ENCODE measurements at regions not wholly inside any gene's neighbourhood (a gene's known extent, or its start where the extent isn't known, plus 50 kb on each side); places are given as distances from the start of the nearest gene placed in this dataset.

- peaks cover 0 to 5% (median 4%) of the 10 kb centered on the region in 5 donors for H3K36me3 Mint-ChIP-seq
- H3K27ac ChIP-seq (ENCODE audit: low read depth, low read length): no peak overlapping the region
- POLR2A ChIA-PET: no interaction called here
- no peaks in the 10 kb centered on the region for H3K4me1 Mint-ChIP-seq
- no peaks in the 10 kb centered on the region for H3K9me3 ChIP-seq (ENCODE audit: control insufficient read depth in 2 of 3, low read length in 3 of 3)
- DNase-seq: no peak
- H3K27ac Mint-ChIP-seq: no peak overlapping the region
- ATAC-seq: no peak
- no peaks in the 10 kb centered on the region for H3K4me1 ChIP-seq (ENCODE audit: control insufficient read depth in 2 of 2, insufficient read depth in 2 of 2, low read length in 2 of 2)
- no peaks in the 10 kb centered on the region for H3K27me3 ChIP-seq (ENCODE audit: control insufficient read depth in 2 of 2, insufficient read depth in 2 of 2, low read length in 2 of 2)
- intact Hi-C loops (cut with micrococcal nuclease): no loop called here
- H3K27me3 Mint-ChIP-seq: peaks cover 0 to 14% (median 4%) of the 10 kb centered on the region in 5 donors
- no peak overlapping the region for H3K4me3 ChIP-seq (ENCODE audit: low read length)
- no peaks in the 10 kb centered on the region for H3K36me3 ChIP-seq (ENCODE audit: control insufficient read depth in 2 of 3, insufficient read depth in 3 of 3, low read length in 3 of 3)
- no peak overlapping the region for H3K4me3 Mint-ChIP-seq
- peaks cover 0 to 14% (median 7%) of the 10 kb centered on the region in 11 donors for H3K9me3 Mint-ChIP-seq
- CTCF ChIA-PET: no interaction called here
These were observed 174.9 kb upstream of the TRIM24 start for GRCh38 chr7:138285129-138285528.

GRCh38 chr7:138286846-138287245, 173.2 kb upstream of the TRIM24 start:
- Mint-ChIP-seq H3K27me3 (peaks cover 0 to 14% (median 4%) of the 10 kb centered on the region in 5 donors), H3K4me3 (no peak overlapping the region), H3K9me3 (peaks cover 3 to 23% (median 8%) of the 10 kb centered on the region in 11 donors), H3K36me3 (peaks cover 0 to 8% (median 4%) of the 10 kb centered on the region in 5 donors), H3K4me1 (no peaks in the 10 kb centered on the region), H3K27ac (no peak overlapping the region)
- ATAC-seq: no peak
- Histone ChIP-seq H3K36me3 (ENCODE audit: control insufficient read depth in 2 of 3, insufficient read depth in 3 of 3, low read length in 3 of 3) (no peaks in the 10 kb centered on the region), H3K4me1 (ENCODE audit: control insufficient read depth in 2 of 2, insufficient read depth in 2 of 2, low read length in 2 of 2) (no peaks in the 10 kb centered on the region), H3K27ac (ENCODE audit: low read depth, low read length) (no peak overlapping the region), H3K27me3 (ENCODE audit: control insufficient read depth in 2 of 2, insufficient read depth in 2 of 2, low read length in 2 of 2) (no peaks in the 10 kb centered on the region), H3K4me3 (ENCODE audit: low read length) (no peak overlapping the region), H3K9me3 (ENCODE audit: control insufficient read depth in 2 of 3, low read length in 3 of 3) (no peaks in the 10 kb centered on the region)
- no peak for DNase-seq
- intact Hi-C loops (cut with micrococcal nuclease): no loop called here
- POLR2A ChIA-PET: no interaction called here
- CTCF ChIA-PET: no interaction called here

GRCh38 chr7:138287549-138287948, 172.5 kb upstream of the TRIM24 start:
- DNase-seq (no peak), ATAC-seq (no peak)
- no peaks in the 10 kb centered on the region for H3K9me3 ChIP-seq (ENCODE audit: control insufficient read depth in 2 of 3, low read length in 3 of 3)
- intact Hi-C loops (cut with micrococcal nuclease): no loop called here
- H3K27ac Mint-ChIP-seq: no peak overlapping the region
- no peaks in the 10 kb centered on the region for H3K4me1 Mint-ChIP-seq
- peaks cover 0 to 14% (median under 1%) of the 10 kb centered on the region in 5 donors for H3K27me3 Mint-ChIP-seq
- peaks cover 0 to 8% (median 4%) of the 10 kb centered on the region in 5 donors for H3K36me3 Mint-ChIP-seq
- ChIA-PET POLR2A (interaction anchor here (0.6 kb wide), 1 partner anchor 303 kb away, joined by 3 read pairs; no protein-coding TSS in a partner anchor), CTCF (no interaction called here)
- no peaks in the 10 kb centered on the region for H3K4me1 ChIP-seq (ENCODE audit: control insufficient read depth in 2 of 2, insufficient read depth in 2 of 2, low read length in 2 of 2)
- H3K4me3 ChIP-seq (ENCODE audit: low read length): no peak overlapping the region
- no peak overlapping the region for H3K4me3 Mint-ChIP-seq
- H3K9me3 Mint-ChIP-seq: peaks cover 3 to 27% (median 8%) of the 10 kb centered on the region in 11 donors
- H3K27ac ChIP-seq (ENCODE audit: low read depth, low read length): no peak overlapping the region
- H3K27me3 ChIP-seq (ENCODE audit: control insufficient read depth in 2 of 2, insufficient read depth in 2 of 2, low read length in 2 of 2): no peaks in the 10 kb centered on the region
- H3K36me3 ChIP-seq (ENCODE audit: control insufficient read depth in 2 of 3, insufficient read depth in 3 of 3, low read length in 3 of 3): no peaks in the 10 kb centered on the region

GRCh38 chr7:138289082-138289481, 171.0 kb upstream of the TRIM24 start:
- Mint-ChIP-seq H3K36me3 (peaks cover 0 to 8% (median 4%) of the 10 kb centered on the region in 5 donors), H3K27ac (no peak overlapping the region), H3K4me3 (no peak overlapping the region), H3K27me3 (peaks cover 0 to 14% (median 5%) of the 10 kb centered on the region in 5 donors), H3K9me3 (peaks cover 3 to 27% (median 8%) of the 10 kb centered on the region in 11 donors), H3K4me1 (no peaks in the 10 kb centered on the region)
- Histone ChIP-seq H3K9me3 (ENCODE audit: control insufficient read depth in 2 of 3, low read length in 3 of 3) (no peaks in the 10 kb centered on the region), H3K36me3 (ENCODE audit: control insufficient read depth in 2 of 3, insufficient read depth in 3 of 3, low read length in 3 of 3) (no peaks in the 10 kb centered on the region), H3K27me3 (ENCODE audit: control insufficient read depth in 2 of 2, insufficient read depth in 2 of 2, low read length in 2 of 2) (no peaks in the 10 kb centered on the region), H3K4me3 (ENCODE audit: low read length) (no peak overlapping the region), H3K27ac (ENCODE audit: low read depth, low read length) (no peak overlapping the region), H3K4me1 (ENCODE audit: control insufficient read depth in 2 of 2, insufficient read depth in 2 of 2, low read length in 2 of 2) (no peaks in the 10 kb centered on the region)
- ChIA-PET CTCF (no interaction called here), POLR2A (no interaction called here)
- no peak for DNase-seq
- intact Hi-C loops (cut with micrococcal nuclease): no loop called here
- ATAC-seq: no peak

- ChIA-PET CTCF (no interaction called here), POLR2A (no interaction called here)
- intact Hi-C loops (cut with micrococcal nuclease): no loop called here
- peaks cover 0 to 5% (median 0%) of the 10 kb centered on the region in 7 donors for H3K4me1 Mint-ChIP-seq
- peaks cover 3 to 27% (median 8%) of the 10 kb centered on the region in 11 donors for H3K9me3 Mint-ChIP-seq
- H3K4me3 Mint-ChIP-seq: no peak overlapping the region
- Histone ChIP-seq H3K27me3 (ENCODE audit: control insufficient read depth in 2 of 2, insufficient read depth in 2 of 2, low read length in 2 of 2) (no peaks in the 10 kb centered on the region), H3K4me3 (ENCODE audit: low read length) (no peak overlapping the region), H3K4me1 (ENCODE audit: control insufficient read depth in 2 of 2, insufficient read depth in 2 of 2, low read length in 2 of 2) (no peaks in the 10 kb centered on the region), H3K27ac (ENCODE audit: low read depth, low read length) (no peak overlapping the region), H3K9me3 (ENCODE audit: control insufficient read depth in 2 of 3, low read length in 3 of 3) (no peaks in the 10 kb centered on the region), H3K36me3 (ENCODE audit: control insufficient read depth in 2 of 3, insufficient read depth in 3 of 3, low read length in 3 of 3) (no peaks in the 10 kb centered on the region)
- DNase-seq (no peak), ATAC-seq (no peak)
- H3K27me3 Mint-ChIP-seq: peaks cover 0 to 14% (median 5%) of the 10 kb centered on the region in 5 donors
- no peak overlapping the region for H3K27ac Mint-ChIP-seq
- H3K36me3 Mint-ChIP-seq: peaks cover 0 to 8% (median 4%) of the 10 kb centered on the region in 5 donors
These were observed 170.2 kb upstream of the TRIM24 start for GRCh38 chr7:138289864-138290263.

GRCh38 chr7:138292951-138293350, 167.1 kb upstream of the TRIM24 start:
- peaks cover 0 to 8% (median 4%) of the 10 kb centered on the region in 5 donors for H3K36me3 Mint-ChIP-seq
- DNase-seq: no peak
- Histone ChIP-seq H3K4me3 (ENCODE audit: low read length) (no peak overlapping the region), H3K9me3 (ENCODE audit: control insufficient read depth in 2 of 3, low read length in 3 of 3) (no peaks in the 10 kb centered on the region), H3K36me3 (ENCODE audit: control insufficient read depth in 2 of 3, insufficient read depth in 3 of 3, low read length in 3 of 3) (no peaks in the 10 kb centered on the region), H3K4me1 (ENCODE audit: control insufficient read depth in 2 of 2, insufficient read depth in 2 of 2, low read length in 2 of 2) (no peaks in the 10 kb centered on the region), H3K27me3 (ENCODE audit: control insufficient read depth in 2 of 2, insufficient read depth in 2 of 2, low read length in 2 of 2) (no peaks in the 10 kb centered on the region), H3K27ac (ENCODE audit: low read depth, low read length) (no peak overlapping the region)
- H3K9me3 Mint-ChIP-seq: peaks cover 3 to 27% (median 8%) of the 10 kb centered on the region in 11 donors
- POLR2A ChIA-PET: no interaction called here
- H3K27ac Mint-ChIP-seq: no peak overlapping the region
- peaks cover 0 to 8% (median 0%) of the 10 kb centered on the region in 7 donors for H3K4me1 Mint-ChIP-seq
- intact Hi-C loops (cut with micrococcal nuclease): no loop called here
- peaks cover 0 to 8% (median 5%) of the 10 kb centered on the region in 5 donors for H3K27me3 Mint-ChIP-seq
- H3K4me3 Mint-ChIP-seq: no peak overlapping the region
- CTCF ChIA-PET: no interaction called here
- ATAC-seq: no peak

- Histone ChIP-seq H3K4me1 (ENCODE audit: control insufficient read depth in 2 of 2, insufficient read depth in 2 of 2, low read length in 2 of 2) (no peaks in the 10 kb centered on the region), H3K9me3 (ENCODE audit: control insufficient read depth in 2 of 3, low read length in 3 of 3) (no peaks in the 10 kb centered on the region), H3K36me3 (ENCODE audit: control insufficient read depth in 2 of 3, insufficient read depth in 3 of 3, low read length in 3 of 3) (no peaks in the 10 kb centered on the region), H3K27ac (ENCODE audit: low read depth, low read length) (no peak overlapping the region), H3K27me3 (ENCODE audit: control insufficient read depth in 2 of 2, insufficient read depth in 2 of 2, low read length in 2 of 2) (no peaks in the 10 kb centered on the region), H3K4me3 (ENCODE audit: low read length) (no peak overlapping the region)
- peaks cover 0 to 4% (median 0%) of the 10 kb centered on the region in 5 donors for H3K36me3 Mint-ChIP-seq
- intact Hi-C loops (cut with micrococcal nuclease): no loop called here
- no peak overlapping the region for H3K4me3 Mint-ChIP-seq
- ChIA-PET POLR2A (no interaction called here), CTCF (interaction anchor here (0.6 kb wide), 1 partner anchor 640 kb away, joined by 3 read pairs; no protein-coding TSS in a partner anchor)
- DNase-seq: no peak
- H3K4me1 Mint-ChIP-seq: peaks cover 0 to 8% (median 0%) of the 10 kb centered on the region in 7 donors
- H3K27ac Mint-ChIP-seq: no peak overlapping the region
- ATAC-seq: no peak
- H3K9me3 Mint-ChIP-seq: peaks cover 0 to 13% (median 3%) of the 10 kb centered on the region in 11 donors
- H3K27me3 Mint-ChIP-seq: peaks cover 0 to 5% (median 0%) of the 10 kb centered on the region in 5 donors
These were observed 164.9 kb upstream of the TRIM24 start for GRCh38 chr7:138295049-138295637.
